Loucy (cell line): ENCODE measurements at regions not wholly inside any gene's neighbourhood (a gene's known extent, or its start where the extent isn't known, plus 50 kb on each side); places are given as distances from the start of the nearest gene placed in this dataset.

Source experiments
- H2AFZ ChIP-seq: fragments of 200-600 bp; sonication (generic); 2 replicates; pipeline ENCODE4 v1.6.0; 2016; ENCODE audit warnings: antibody characterized with exemption, mild to moderate bottlenecking, low read length, moderate library complexity
- H3F3A ChIP-seq: fragments of 200-600 bp; 2 replicates; pipeline ENCODE4 v1.6.0; 2016; ENCODE audit warnings: antibody characterized with exemption, low read depth, mild to moderate bottlenecking
- H3K27me3 ChIP-seq: fragments of 200-600 bp; sonication (generic); 2 replicates; pipeline ENCODE4 v1.6.1; 2014; ENCODE audit warnings: low read length, mild to moderate bottlenecking; ENCODE audit not compliant: insufficient read depth, poor library complexity, severe bottlenecking
- H3K36me3 ChIP-seq: fragments of 200-600 bp; sonication (generic); 2 replicates; pipeline ENCODE4 v1.6.1; 2016; ENCODE audit warnings: low read length; ENCODE audit not compliant: insufficient read depth
- H3K4me1 ChIP-seq: fragments of 200-600 bp; sonication (generic); 2 replicates; pipeline ENCODE4 v1.5.1; 2014; ENCODE audit warnings: low read length, mild to moderate bottlenecking; ENCODE audit not compliant: insufficient read depth, poor library complexity, severe bottlenecking
- H3K4me2 ChIP-seq: fragments of 200-600 bp; sonication (generic); 2 replicates; pipeline ENCODE4 v1.6.0; 2014; ENCODE audit warnings: antibody characterized with exemption, low read length, low read depth, mild to moderate bottlenecking; ENCODE audit not compliant: poor library complexity, severe bottlenecking
- H3K4me3 ChIP-seq: fragments of 200-600 bp; sonication (generic); 2 replicates; pipeline ENCODE4 v1.5.1; 2014; ENCODE audit warnings: low read length, mild to moderate bottlenecking, mixed read lengths; ENCODE audit not compliant: poor library complexity, severe bottlenecking
- H3K79me2 ChIP-seq: fragments of 200-600 bp; sonication (generic); 2 replicates; pipeline ENCODE4 v1.6.1; 2014; ENCODE audit warnings: low read length; ENCODE audit not compliant: insufficient read depth
- H3K9ac ChIP-seq: fragments of 200-600 bp; sonication (generic); 2 replicates; pipeline ENCODE4 v1.6.0; 2014; ENCODE audit warnings: mild to moderate bottlenecking, low read depth, low read length, moderate library complexity; ENCODE audit not compliant: poor library complexity, severe bottlenecking
- H3K9me2 ChIP-seq: fragments of 200-600 bp; sonication (generic); replicated peaks from 2 replicates; pipeline ENCODE4 v1.6.1; 2016; ENCODE audit warnings: low read depth, low read length, mixed read lengths
- H3K9me3 ChIP-seq: fragments of 200-600 bp; sonication (generic); 2 replicates; pipeline ENCODE4 v1.6.1; 2014; ENCODE audit warnings: mild to moderate bottlenecking, antibody characterized with exemption, low read length, low read depth; ENCODE audit not compliant: insufficient read depth
- H4K20me1 ChIP-seq: fragments of 200-600 bp; sonication (generic); 2 replicates; pipeline ENCODE4 v1.6.0; 2014; ENCODE audit warnings: antibody characterized with exemption, low read length, mild to moderate bottlenecking; ENCODE audit not compliant: insufficient read depth, poor library complexity, severe bottlenecking
- EZH2phosphoT487 ChIP-seq: fragments of 200-600 bp; IDR thresholded peaks from 2 replicates; pipeline ENCODE4 v1.6.1; 2018; ENCODE audit warnings: antibody characterized with exemption, mild to moderate bottlenecking, moderate library complexity, borderline replicate concordance
- TF ChIP-seq, protein P1 (sequence below): fragments of 200-600 bp; sonication (generic); conservative IDR thresholded peaks from 2 replicates; pipeline ENCODE4 v1.5.1; 2014; ENCODE audit warnings: mild to moderate bottlenecking, antibody characterized with exemption, low read length

DNA sequence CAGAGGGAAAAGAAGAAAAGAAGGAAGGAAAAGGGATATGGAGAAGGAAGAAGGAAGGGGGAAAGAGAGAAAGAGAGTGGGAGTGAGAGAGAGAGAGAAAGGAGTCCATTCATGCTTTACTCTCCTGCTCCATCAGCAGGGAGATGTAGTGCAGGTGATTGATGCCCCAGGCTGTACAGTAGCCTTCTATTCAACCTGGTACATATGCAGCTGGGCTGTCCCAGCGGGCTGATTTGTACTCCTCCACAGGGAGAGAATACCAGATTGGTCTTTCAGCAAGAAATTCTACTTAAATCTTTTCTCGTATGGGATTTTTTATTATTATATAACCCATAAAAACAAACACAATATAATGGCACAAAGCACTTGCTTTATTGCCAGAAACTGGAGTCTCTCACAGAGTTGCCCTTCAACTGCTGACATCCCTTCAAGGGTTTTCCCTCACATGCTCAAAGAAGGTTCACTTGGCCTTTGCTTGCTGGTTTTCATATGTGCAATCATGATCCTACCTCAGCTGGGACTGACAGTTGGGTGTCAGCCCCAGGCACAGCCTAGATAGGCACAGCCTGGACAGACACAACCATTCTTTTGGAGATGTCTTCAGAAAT, 380.1 kb upstream of the RIOK2 start:
- Histone ChIP-seq H3K9ac (no peak overlapping the region), H3K9me2 (no peaks in the 10 kb centered on the region), H3K9me3 (no peaks in the 10 kb centered on the region), H3K36me3 (no peaks in the 10 kb centered on the region), H3K79me2 (no peaks in the 10 kb centered on the region), H3K4me1 (no peaks in the 10 kb centered on the region), H3K4me2 (no peak overlapping the region), H3F3A (no peaks in the 10 kb centered on the region), H4K20me1 (no peaks in the 10 kb centered on the region), H3K27me3 (no peaks in the 10 kb centered on the region), H3K4me3 (no peak overlapping the region), H2AFZ (no peak overlapping the region)
- no peak for TF ChIP-seq EZH2phosphoT487
- TF ChIP-seq, protein P1, sequence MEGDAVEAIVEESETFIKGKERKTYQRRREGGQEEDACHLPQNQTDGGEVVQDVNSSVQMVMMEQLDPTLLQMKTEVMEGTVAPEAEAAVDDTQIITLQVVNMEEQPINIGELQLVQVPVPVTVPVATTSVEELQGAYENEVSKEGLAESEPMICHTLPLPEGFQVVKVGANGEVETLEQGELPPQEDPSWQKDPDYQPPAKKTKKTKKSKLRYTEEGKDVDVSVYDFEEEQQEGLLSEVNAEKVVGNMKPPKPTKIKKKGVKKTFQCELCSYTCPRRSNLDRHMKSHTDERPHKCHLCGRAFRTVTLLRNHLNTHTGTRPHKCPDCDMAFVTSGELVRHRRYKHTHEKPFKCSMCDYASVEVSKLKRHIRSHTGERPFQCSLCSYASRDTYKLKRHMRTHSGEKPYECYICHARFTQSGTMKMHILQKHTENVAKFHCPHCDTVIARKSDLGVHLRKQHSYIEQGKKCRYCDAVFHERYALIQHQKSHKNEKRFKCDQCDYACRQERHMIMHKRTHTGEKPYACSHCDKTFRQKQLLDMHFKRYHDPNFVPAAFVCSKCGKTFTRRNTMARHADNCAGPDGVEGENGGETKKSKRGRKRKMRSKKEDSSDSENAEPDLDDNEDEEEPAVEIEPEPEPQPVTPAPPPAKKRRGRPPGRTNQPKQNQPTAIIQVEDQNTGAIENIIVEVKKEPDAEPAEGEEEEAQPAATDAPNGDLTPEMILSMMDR, result no peak

DNA sequence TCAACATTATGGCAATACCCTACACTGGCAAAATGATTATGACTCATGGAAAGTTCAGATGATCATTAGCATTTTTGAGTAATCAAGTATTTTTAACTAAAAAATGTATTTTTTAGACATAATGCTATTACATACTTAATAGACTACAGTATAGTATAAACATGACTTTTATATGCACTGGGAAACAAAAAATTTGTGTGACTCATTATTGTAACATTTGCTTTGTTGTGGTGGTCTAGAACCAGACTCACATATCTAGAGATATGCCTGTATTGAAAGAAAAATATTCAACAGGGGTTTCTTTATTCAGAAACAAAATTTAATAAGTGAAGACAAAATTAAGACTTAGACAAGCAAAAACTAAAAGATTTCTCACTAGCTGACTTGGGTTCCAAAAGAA, 385.3 kb upstream of the RIOK2 start:
- H2AFZ ChIP-seq, result no peak overlapping the region
- H3K9me3 ChIP-seq, result no peaks in the 10 kb centered on the region
- TF ChIP-seq, protein P1, result no peak
- no peak for TF ChIP-seq EZH2phosphoT487
- no peaks in the 10 kb centered on the region for H3K9me2 ChIP-seq
- H4K20me1 ChIP-seq, result no peaks in the 10 kb centered on the region
- H3K36me3 ChIP-seq, result no peaks in the 10 kb centered on the region
- no peak overlapping the region for H3K4me2 ChIP-seq
- H3F3A ChIP-seq, result no peaks in the 10 kb centered on the region
- no peak overlapping the region for H3K9ac ChIP-seq
- no peak overlapping the region for H3K4me3 ChIP-seq
- H3K4me1 ChIP-seq, result no peaks in the 10 kb centered on the region
- no peaks in the 10 kb centered on the region for H3K79me2 ChIP-seq
- H3K27me3 ChIP-seq, result no peaks in the 10 kb centered on the region

DNA sequence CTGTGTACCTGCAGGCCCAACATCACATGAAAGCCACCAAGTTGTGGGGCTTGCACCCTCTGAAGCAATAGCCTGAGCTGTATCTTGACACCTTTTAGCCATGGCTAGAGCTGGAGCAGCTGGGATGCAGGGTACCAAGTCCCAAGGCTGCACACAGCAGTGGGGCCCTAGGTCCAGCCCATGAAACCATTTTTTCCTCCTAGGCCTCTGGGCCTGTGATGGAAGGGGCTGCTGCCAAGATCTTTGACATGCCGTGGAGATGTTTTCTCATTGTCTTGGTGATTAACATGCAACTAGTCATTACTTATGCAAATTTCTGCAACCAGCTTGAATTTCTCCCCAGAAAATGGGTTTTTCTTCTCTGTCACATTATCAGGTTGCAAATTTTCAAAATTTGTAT, 387.2 kb upstream of the RIOK2 start:
- H3K4me3 ChIP-seq, result no peak overlapping the region
- H3K4me1 ChIP-seq, result no peaks in the 10 kb centered on the region
- H3K4me2 ChIP-seq, result no peak overlapping the region
- H3K27me3 ChIP-seq, result no peaks in the 10 kb centered on the region
- no peaks in the 10 kb centered on the region for H4K20me1 ChIP-seq
- no peaks in the 10 kb centered on the region for H3K79me2 ChIP-seq
- H3K9me2 ChIP-seq, result no peaks in the 10 kb centered on the region
- no peak overlapping the region for H3K9ac ChIP-seq
- no peaks in the 10 kb centered on the region for H3K9me3 ChIP-seq
- H3K36me3 ChIP-seq, result no peaks in the 10 kb centered on the region
- TF ChIP-seq, protein P1, result no peak
- no peak for TF ChIP-seq EZH2phosphoT487
- H2AFZ ChIP-seq, result no peak overlapping the region
- H3F3A ChIP-seq, result no peaks in the 10 kb centered on the region
